SK-N-MC (cell line): ENCODE measurements at regions not wholly inside any gene's neighbourhood (a gene's known extent, or its start where the extent isn't known, plus 50 kb on each side); places are given as distances from the start of the nearest gene placed in this dataset.

Experiments used
- EZH2 ChIP-seq: fragments of 200-600 bp; sonication (generic); IDR thresholded peaks from one replicate; pipeline ENCODE4 v1.6.1; 2017; ENCODE audit warnings: antibody characterized with exemption
- POLR2AphosphoS5 ChIP-seq: IDR thresholded peaks from 2 replicates; pipeline ENCODE4 v1.6.1; 2012; ENCODE audit warnings: mild to moderate bottlenecking, low read depth, low read length, borderline replicate concordance

DNA sequence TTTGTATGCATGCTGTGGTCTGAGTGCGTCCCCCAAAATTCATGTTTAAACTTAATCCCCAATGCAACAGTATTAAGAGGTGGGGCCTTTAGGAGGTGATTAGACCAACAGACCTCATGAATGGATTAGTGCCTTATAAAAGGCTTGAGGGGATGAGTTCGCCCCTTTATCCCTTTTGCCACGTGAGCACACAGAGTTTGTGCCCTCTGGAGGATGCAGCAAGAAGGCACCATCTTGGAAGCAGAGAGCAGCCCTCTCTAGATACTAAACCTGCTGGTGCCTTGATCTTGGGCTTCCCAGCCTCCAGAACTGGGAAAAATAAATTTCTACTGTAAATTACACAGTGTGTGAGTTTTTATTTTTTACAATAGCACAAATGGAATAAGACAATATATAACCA, 177.1 kb upstream of the SPRY4 start:
- TF ChIP-seq EZH2 (no peak), POLR2AphosphoS5 (no peak)
